DOHH2 (cell line): ENCODE measurements at regions not wholly inside any gene's neighbourhood (a gene's known extent, or its start where the extent isn't known, plus 50 kb on each side); places are given as distances from the start of the nearest gene placed in this dataset.

Experiments
- H3F3A ChIP-seq: fragments of 200-600 bp; sonication (generic), shearing (Covaris generic); 2 replicates; pipeline ENCODE4 v1.6.0; 2016; ENCODE audit warnings: antibody characterized with exemption, mild to moderate bottlenecking; ENCODE audit not compliant: control insufficient read depth, insufficient read depth
- H3K27ac ChIP-seq: fragments of 200-600 bp; sonication (generic); 2 replicates; pipeline ENCODE4 v1.5.1; 2014; ENCODE audit warnings: low read depth, mild to moderate bottlenecking, low read length, moderate library complexity
- H3K27me3 ChIP-seq: fragments of 200-600 bp; sonication (generic); 2 replicates; pipeline ENCODE4 v1.6.1; 2014; ENCODE audit warnings: mild to moderate bottlenecking, low read length, mixed read lengths; ENCODE audit not compliant: control insufficient read depth
- H3K36me3 ChIP-seq: fragments of 200-600 bp; sonication (generic); 2 replicates; pipeline ENCODE4 v1.6.1; 2014; ENCODE audit warnings: mild to moderate bottlenecking, low read length, moderate library complexity, mixed read lengths; ENCODE audit not compliant: control insufficient read depth
- H3K4me1 ChIP-seq: fragments of 200-600 bp; sonication (generic); 2 replicates; pipeline ENCODE4 v1.6.1; 2014; ENCODE audit warnings: mild to moderate bottlenecking, low read length, mixed read lengths; ENCODE audit not compliant: control insufficient read depth
- H3K4me2 ChIP-seq: fragments of 200-600 bp; sonication (generic); 2 replicates; pipeline ENCODE4 v1.6.0; 2014; ENCODE audit warnings: mild to moderate bottlenecking, low read length, moderate library complexity
- H3K4me3 ChIP-seq: fragments of 200-600 bp; sonication (generic); 2 replicates; pipeline ENCODE4 v1.5.1; 2014; ENCODE audit warnings: mild to moderate bottlenecking, low read length, mixed read lengths
- H3K79me2 ChIP-seq: fragments of 200-600 bp; sonication (generic); 2 replicates; pipeline ENCODE4 v1.6.1; 2014; ENCODE audit warnings: mild to moderate bottlenecking, low read length, mixed read lengths; ENCODE audit not compliant: control insufficient read depth
- H3K9me2 ChIP-seq: fragments of 200-600 bp; sonication (generic); replicated peaks from 2 replicates; pipeline ENCODE4 v1.6.1; 2014; ENCODE audit warnings: mild to moderate bottlenecking, low read length, mixed read lengths; ENCODE audit not compliant: control insufficient read depth
- H3K9me3 ChIP-seq: fragments of 200-600 bp; sonication (generic); 2 replicates; pipeline ENCODE4 v1.6.1; 2014; ENCODE audit warnings: antibody characterized with exemption, low read length, mixed read lengths; ENCODE audit not compliant: control insufficient read depth, insufficient read depth
- H4K20me1 ChIP-seq: fragments of 200-600 bp; sonication (generic); 2 replicates; pipeline ENCODE4 v1.6.0; 2014; ENCODE audit warnings: low read depth, mild to moderate bottlenecking, antibody characterized with exemption, low read length, moderate library complexity; ENCODE audit not compliant: control insufficient read depth, insufficient read depth
- EZH2phosphoT487 ChIP-seq: fragments of 200-600 bp; sonication (generic); IDR thresholded peaks from 2 replicates; pipeline ENCODE4 v1.6.1; 2017; ENCODE audit warnings: borderline replicate concordance, mild to moderate bottlenecking, antibody characterized with exemption, low read length, moderate library complexity, mixed read lengths
- TF ChIP-seq, protein P1 (sequence below): fragments of 200-600 bp; sonication (generic); IDR thresholded peaks from one replicate; pipeline ENCODE4 v1.5.1; 2014; ENCODE audit warnings: antibody characterized with exemption, mild to moderate bottlenecking, low read depth, low read length; ENCODE audit not compliant: poor library complexity, severe bottlenecking

DNA sequence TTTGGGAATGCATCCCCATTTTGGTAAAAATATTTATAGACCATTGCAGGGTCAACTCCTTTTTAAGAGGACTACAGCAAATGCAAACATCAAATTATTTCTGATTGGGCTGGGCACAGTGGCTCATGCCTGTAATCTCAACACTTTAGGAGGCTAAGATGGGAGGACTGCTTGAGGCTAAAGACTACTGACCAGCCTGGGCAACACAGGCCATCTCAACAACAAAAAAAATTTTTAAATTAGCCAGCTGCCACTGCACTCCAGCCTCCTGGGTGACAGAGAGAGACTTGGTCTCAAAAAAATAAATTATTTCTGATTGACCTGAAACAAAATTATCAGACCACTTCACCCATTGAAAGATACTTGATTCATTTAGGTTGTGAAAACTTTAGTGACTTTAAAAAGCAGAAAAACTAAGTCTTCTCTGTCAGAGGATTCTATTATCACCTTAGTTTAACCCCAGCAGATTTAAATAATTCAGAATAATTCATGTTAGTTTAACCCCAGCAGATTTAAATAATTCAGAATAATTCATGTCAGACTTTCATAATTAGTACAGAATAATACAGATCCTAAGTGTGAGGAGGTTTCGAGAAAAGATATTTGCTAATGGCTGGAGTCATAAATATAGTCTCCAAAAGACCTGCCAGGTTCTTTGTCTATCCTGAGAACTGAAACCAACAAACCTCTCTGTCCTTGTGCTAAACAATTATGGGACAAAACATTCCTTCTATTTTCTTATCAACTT is 183.6 kb upstream of the STT3B start:
- no peak overlapping the region for H3K4me2 ChIP-seq
- H3K4me1 ChIP-seq = no peaks in the 10 kb centered on the region
- no peaks in the 10 kb centered on the region for H3K27me3 ChIP-seq
- TF ChIP-seq EZH2phosphoT487 = no peak
- TF ChIP-seq, protein P1, sequence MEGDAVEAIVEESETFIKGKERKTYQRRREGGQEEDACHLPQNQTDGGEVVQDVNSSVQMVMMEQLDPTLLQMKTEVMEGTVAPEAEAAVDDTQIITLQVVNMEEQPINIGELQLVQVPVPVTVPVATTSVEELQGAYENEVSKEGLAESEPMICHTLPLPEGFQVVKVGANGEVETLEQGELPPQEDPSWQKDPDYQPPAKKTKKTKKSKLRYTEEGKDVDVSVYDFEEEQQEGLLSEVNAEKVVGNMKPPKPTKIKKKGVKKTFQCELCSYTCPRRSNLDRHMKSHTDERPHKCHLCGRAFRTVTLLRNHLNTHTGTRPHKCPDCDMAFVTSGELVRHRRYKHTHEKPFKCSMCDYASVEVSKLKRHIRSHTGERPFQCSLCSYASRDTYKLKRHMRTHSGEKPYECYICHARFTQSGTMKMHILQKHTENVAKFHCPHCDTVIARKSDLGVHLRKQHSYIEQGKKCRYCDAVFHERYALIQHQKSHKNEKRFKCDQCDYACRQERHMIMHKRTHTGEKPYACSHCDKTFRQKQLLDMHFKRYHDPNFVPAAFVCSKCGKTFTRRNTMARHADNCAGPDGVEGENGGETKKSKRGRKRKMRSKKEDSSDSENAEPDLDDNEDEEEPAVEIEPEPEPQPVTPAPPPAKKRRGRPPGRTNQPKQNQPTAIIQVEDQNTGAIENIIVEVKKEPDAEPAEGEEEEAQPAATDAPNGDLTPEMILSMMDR = no peak
- H4K20me1 ChIP-seq = no peaks in the 10 kb centered on the region
- no peak overlapping the region for H3K4me3 ChIP-seq
- H3K9me3 ChIP-seq = no peaks in the 10 kb centered on the region
- no peak overlapping the region for H3K27ac ChIP-seq
- no peaks in the 10 kb centered on the region for H3K79me2 ChIP-seq
- no peaks in the 10 kb centered on the region for H3F3A ChIP-seq
- no peaks in the 10 kb centered on the region for H3K36me3 ChIP-seq
- no peaks in the 10 kb centered on the region for H3K9me2 ChIP-seq

- TF ChIP-seq, protein P1 = no peak
- no peak for TF ChIP-seq EZH2phosphoT487
- no peaks in the 10 kb centered on the region for H3K9me2 ChIP-seq
- no peaks in the 10 kb centered on the region for H4K20me1 ChIP-seq
- H3K79me2 ChIP-seq = no peaks in the 10 kb centered on the region
- no peak overlapping the region for H3K4me2 ChIP-seq
- H3K4me3 ChIP-seq = no peak overlapping the region
- H3K9me3 ChIP-seq = no peaks in the 10 kb centered on the region
- H3K27ac ChIP-seq = no peak overlapping the region
- H3K27me3 ChIP-seq = no peaks in the 10 kb centered on the region
- no peaks in the 10 kb centered on the region for H3F3A ChIP-seq
- no peaks in the 10 kb centered on the region for H3K36me3 ChIP-seq
- H3K4me1 ChIP-seq = no peaks in the 10 kb centered on the region
These were observed 182.4 kb upstream of the STT3B start for GRCh38 chr3:31350307-31350706.

DNA sequence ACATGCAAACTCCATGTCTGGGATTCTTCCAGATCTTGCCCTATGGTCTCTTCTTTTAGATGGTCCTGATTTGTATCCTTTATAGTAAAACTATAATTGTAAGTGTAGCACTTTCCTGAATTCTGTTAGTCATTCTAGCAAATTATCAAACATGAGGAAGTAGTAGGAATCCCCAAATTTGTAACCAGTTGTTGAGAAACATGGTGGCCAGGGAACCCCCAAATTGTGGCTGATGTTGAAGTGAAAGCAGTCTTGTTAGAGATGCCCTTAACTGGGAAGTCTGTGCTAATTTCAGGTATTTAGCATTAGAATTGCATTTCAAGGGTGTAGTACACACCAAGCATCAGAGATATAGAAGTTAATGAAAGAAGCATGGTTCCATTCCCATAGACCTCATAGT is 180.4 kb upstream of the STT3B start:
- TF ChIP-seq EZH2phosphoT487 = no peak
- TF ChIP-seq, protein P1 = no peak
- Histone ChIP-seq H3K4me2 (no peak overlapping the region), H3K79me2 (no peaks in the 10 kb centered on the region), H4K20me1 (no peaks in the 10 kb centered on the region), H3K4me3 (no peak overlapping the region), H3K36me3 (no peaks in the 10 kb centered on the region), H3K4me1 (no peaks in the 10 kb centered on the region), H3K9me2 (no peaks in the 10 kb centered on the region), H3K27me3 (no peaks in the 10 kb centered on the region), H3K27ac (no peak overlapping the region), H3K9me3 (no peaks in the 10 kb centered on the region), H3F3A (no peaks in the 10 kb centered on the region)
